DND-41 (cell line): ENCODE measurements at regions not wholly inside any gene's neighbourhood (a gene's known extent, or its start where the extent isn't known, plus 50 kb on each side); places are given as distances from the start of the nearest gene placed in this dataset.

Experiments used
- ATAC-seq: fragments of 200-7000 bp; cut with Tn5 transposase; 3 replicates; pipeline ENCODE4 v1.9.1; 2021; ENCODE audit warnings: low read depth; ENCODE audit not compliant: insufficient read depth
- DNase-seq: peaks from one replicate; pipeline ENCODE4 v3.0.0-alpha.2; 2020
- H2AFZ ChIP-seq: 2 replicates; pipeline ENCODE4 v1.6.0; 2012; ENCODE audit warnings: low read depth, low read length
- H3K27ac ChIP-seq: 2 replicates; pipeline ENCODE4 v1.5.1; 2012; ENCODE audit warnings: low read length, inconsistent platforms
- H3K27me3 ChIP-seq: fragments of 200-600 bp; sonication (generic); 2 replicates; pipeline ENCODE4 v1.6.0; 2012; ENCODE audit warnings: low read length, mild to moderate bottlenecking, inconsistent platforms; ENCODE audit not compliant: insufficient read depth, poor library complexity
- H3K36me3 ChIP-seq: 2 replicates; pipeline ENCODE4 v1.5.1; 2012; ENCODE audit warnings: low read length, inconsistent platforms; ENCODE audit not compliant: insufficient read depth
- H3K4me1 ChIP-seq: 2 replicates; pipeline ENCODE4 v1.5.1; 2012; ENCODE audit warnings: mild to moderate bottlenecking, low read length; ENCODE audit not compliant: insufficient read depth
- H3K4me2 ChIP-seq: 2 replicates; pipeline ENCODE4 v1.6.0; 2012; ENCODE audit warnings: mild to moderate bottlenecking, moderate library complexity, low read length, inconsistent platforms; ENCODE audit not compliant: insufficient read depth
- H3K4me3 ChIP-seq, 2 experiments: fragments of 200-600 bp in 1 of 2; shearing (Covaris generic) in 1 of 2; 2 replicates each; pipeline ENCODE4 v1.5.1; 2012 to 2016; ENCODE audit warnings: inconsistent platforms in 2 of 2, low read length in 2 of 2, mild to moderate bottlenecking in 2 of 2, low read depth in 1 of 2, moderate library complexity in 1 of 2
- H3K79me2 ChIP-seq: 2 replicates; pipeline ENCODE4 v1.6.0; 2012; ENCODE audit warnings: low read length, inconsistent platforms; ENCODE audit not compliant: insufficient read depth
- H3K9ac ChIP-seq: 2 replicates; pipeline ENCODE4 v1.6.0; 2012; ENCODE audit warnings: low read depth, mild to moderate bottlenecking, inconsistent platforms, low read length, moderate library complexity
- H3K9me3 ChIP-seq: 2 replicates; pipeline ENCODE4 v1.5.1; 2012; ENCODE audit warnings: low read length, moderate library complexity, mild to moderate bottlenecking, inconsistent platforms; ENCODE audit not compliant: insufficient read depth, severe bottlenecking
- H4K20me1 ChIP-seq: 2 replicates; pipeline ENCODE4 v1.6.0; 2012; ENCODE audit warnings: low read length; ENCODE audit not compliant: insufficient read depth
- EZH2 ChIP-seq: IDR thresholded peaks from 3 replicates; pipeline ENCODE4 v1.6.1; 2012; ENCODE audit warnings: borderline replicate concordance, low read depth, mild to moderate bottlenecking, moderate library complexity, low read length, inconsistent platforms; ENCODE audit not compliant: severe bottlenecking
- TF ChIP-seq, protein P1 (sequence below): IDR thresholded peaks from 2 replicates; pipeline ENCODE4 v1.5.1; 2012; ENCODE audit warnings: borderline replicate concordance, low read length, moderate library complexity, mild to moderate bottlenecking; ENCODE audit not compliant: poor library complexity, severe bottlenecking; ENCODE audit errors: extremely low read depth

DNA sequence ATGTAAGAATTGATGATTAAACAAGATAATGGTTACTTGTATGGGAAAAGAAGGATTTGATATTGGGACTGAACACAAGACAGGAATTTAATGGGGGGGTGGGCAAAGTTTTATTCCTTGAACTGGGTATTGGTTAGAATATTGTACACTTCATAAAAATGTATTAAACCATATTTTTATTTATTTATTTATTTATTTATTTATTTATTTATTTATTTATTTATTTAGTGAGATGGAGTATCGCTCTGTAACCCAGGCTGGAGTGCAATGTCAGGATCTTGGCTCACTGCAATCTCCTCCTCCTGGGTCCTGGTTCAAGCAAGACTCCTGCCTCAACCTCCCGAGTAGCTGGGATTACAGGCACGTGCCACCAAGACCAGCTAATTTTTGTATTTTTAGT is 287.1 kb upstream of the SLITRK5 start:
- ATAC-seq (no peak), DNase-seq (no peak)
- Histone ChIP-seq H3K4me1 (no peaks in the 10 kb centered on the region), H3K9me3 (no peaks in the 10 kb centered on the region), H3K27ac (no peak overlapping the region), H4K20me1 (no peaks in the 10 kb centered on the region), H3K27me3 (no peaks in the 10 kb centered on the region), H3K9ac (no peak overlapping the region), H2AFZ (no peak overlapping the region), H3K4me3 (no peak overlapping the region), H3K4me2 (no peak overlapping the region), H3K36me3 (no peaks in the 10 kb centered on the region), H3K79me2 (no peaks in the 10 kb centered on the region)
- no peak for TF ChIP-seq EZH2
- TF ChIP-seq, protein P1, sequence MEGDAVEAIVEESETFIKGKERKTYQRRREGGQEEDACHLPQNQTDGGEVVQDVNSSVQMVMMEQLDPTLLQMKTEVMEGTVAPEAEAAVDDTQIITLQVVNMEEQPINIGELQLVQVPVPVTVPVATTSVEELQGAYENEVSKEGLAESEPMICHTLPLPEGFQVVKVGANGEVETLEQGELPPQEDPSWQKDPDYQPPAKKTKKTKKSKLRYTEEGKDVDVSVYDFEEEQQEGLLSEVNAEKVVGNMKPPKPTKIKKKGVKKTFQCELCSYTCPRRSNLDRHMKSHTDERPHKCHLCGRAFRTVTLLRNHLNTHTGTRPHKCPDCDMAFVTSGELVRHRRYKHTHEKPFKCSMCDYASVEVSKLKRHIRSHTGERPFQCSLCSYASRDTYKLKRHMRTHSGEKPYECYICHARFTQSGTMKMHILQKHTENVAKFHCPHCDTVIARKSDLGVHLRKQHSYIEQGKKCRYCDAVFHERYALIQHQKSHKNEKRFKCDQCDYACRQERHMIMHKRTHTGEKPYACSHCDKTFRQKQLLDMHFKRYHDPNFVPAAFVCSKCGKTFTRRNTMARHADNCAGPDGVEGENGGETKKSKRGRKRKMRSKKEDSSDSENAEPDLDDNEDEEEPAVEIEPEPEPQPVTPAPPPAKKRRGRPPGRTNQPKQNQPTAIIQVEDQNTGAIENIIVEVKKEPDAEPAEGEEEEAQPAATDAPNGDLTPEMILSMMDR: no peak

DNA sequence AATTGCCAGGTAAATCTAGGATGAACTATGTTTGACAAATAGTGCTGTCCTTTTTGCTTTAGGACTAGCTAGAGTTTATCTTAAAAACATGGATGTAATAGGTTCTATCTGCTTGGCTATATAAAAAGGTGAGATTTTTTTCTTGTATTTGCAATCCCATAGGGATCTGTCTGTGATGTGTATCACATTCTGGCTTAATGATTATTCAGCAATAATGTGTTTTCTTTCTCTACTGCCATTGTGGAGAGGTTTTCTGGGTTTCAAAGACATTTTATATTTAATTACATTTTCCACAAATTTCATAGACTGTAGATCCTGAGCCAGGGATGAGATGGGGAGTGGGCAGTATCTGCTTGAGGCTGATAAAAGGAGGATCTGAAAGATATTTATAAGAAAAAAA is 277.8 kb upstream of the SLITRK5 start:
- no peak for ATAC-seq
- H3K4me1 ChIP-seq: no peaks in the 10 kb centered on the region

DNA sequence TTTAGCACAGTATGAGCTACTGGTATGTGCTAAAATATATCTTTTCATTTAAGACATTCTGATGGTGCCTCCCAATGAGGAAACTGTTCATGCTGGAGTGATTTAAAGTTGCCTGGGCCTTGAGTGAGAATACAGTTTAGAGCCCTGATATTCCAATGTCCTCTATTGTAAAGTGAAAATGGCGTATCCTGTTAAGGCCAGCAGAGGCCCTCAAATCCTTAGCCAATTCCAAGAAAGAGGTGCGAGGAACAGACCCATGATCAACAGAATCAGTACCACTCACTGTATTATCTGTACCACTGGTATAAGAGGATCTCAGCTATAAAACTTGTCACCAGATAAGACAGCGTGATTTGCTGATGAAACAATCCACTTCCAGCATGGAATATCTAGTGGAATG is 273.1 kb upstream of the SLITRK5 start:
- DNase-seq: no peak

More for the DNA sequence above, 277.8 kb upstream of the SLITRK5 start:
- Histone ChIP-seq H2AFZ (no peak overlapping the region), H3K4me3 (no peak overlapping the region), H3K79me2 (no peaks in the 10 kb centered on the region), H3K9me3 (no peaks in the 10 kb centered on the region), H3K27ac (no peak overlapping the region), H3K27me3 (no peaks in the 10 kb centered on the region), H3K4me2 (no peak overlapping the region), H4K20me1 (no peaks in the 10 kb centered on the region), H3K9ac (no peak overlapping the region), H3K36me3 (no peaks in the 10 kb centered on the region)
- DNase-seq: no peak
- no peak for TF ChIP-seq EZH2
- TF ChIP-seq, protein P1: no peak

More for the DNA sequence above, 273.1 kb upstream of the SLITRK5 start:
- no peaks in the 10 kb centered on the region for H4K20me1 ChIP-seq
- no peak overlapping the region for H3K27ac ChIP-seq
- H2AFZ ChIP-seq: no peak overlapping the region
- TF ChIP-seq EZH2: no peak
- TF ChIP-seq, protein P1: no peak
- no peak overlapping the region for H3K9ac ChIP-seq
- H3K79me2 ChIP-seq: no peaks in the 10 kb centered on the region
- H3K4me2 ChIP-seq: no peak overlapping the region
- H3K4me3 ChIP-seq: no peak overlapping the region
- no peak for ATAC-seq
- no peaks in the 10 kb centered on the region for H3K36me3 ChIP-seq
- no peaks in the 10 kb centered on the region for H3K27me3 ChIP-seq
- H3K4me1 ChIP-seq: no peaks in the 10 kb centered on the region
- no peaks in the 10 kb centered on the region for H3K9me3 ChIP-seq
